ENCODE measurements at regions not wholly inside any gene's neighbourhood (a gene's known extent, or its start where the extent isn't known, plus 50 kb on each side); places are given as distances from the start of the nearest gene placed in this dataset.
"Not testable (repeated sequence)": the region's sequence is repeated elsewhere in the genome, so short reads cannot be mapped to it uniquely, and the experiment has no call there.

GRCh38 chr1:166391279-166392066 lies 224.7 kb upstream of the FAM78B start:
- DNase-seq (ENCODE audit: low spot score): no peak

GRCh38 chr1:166395729-166396128 lies 228.9 kb upstream of the FAM78B start:
- no peak for DNase-seq (ENCODE audit: low spot score)

DNA sequence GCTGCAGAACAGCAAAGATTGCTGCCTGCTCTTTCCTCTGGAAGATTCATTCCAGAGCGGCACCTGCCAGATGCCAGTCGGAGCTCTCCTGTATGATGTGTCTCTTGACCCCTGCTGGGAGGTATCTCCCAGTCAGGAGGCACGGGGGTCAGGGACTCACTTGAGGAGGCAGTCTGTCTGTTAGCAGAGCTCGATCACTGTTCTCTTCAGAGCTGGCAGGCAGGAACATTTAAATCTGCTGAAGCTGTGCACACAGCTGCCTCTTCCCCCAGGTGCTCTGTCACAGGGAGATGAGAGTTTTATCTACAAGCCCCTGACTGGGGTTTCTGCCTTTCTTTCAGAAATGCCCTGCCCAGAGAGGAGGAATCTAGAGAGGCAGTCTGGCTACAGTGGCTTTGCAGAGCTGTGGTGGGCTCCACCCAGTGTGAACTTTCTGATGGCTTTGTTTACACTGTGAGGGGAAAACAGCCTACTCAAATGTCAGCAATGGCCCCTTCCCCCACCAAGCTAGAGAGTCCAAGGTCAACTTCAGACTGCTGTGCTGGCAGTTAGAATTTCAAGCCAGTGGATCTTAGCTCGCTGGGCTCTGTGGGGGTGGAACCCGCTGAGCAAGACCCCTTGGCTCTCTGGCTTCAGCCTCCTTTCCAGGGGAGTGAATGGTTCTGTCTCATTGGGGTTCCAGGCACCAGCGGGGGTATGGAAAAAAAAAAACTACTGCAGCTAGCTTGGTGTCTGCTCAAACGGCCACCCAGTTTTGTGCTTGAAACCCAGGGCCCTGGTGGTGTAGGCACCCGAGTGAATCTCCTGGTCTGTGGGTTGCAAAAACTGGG lies 242.7 kb upstream of the FAM78B start:
- DNase-seq (ENCODE audit: low spot score): not testable (repeated sequence)

DNA sequence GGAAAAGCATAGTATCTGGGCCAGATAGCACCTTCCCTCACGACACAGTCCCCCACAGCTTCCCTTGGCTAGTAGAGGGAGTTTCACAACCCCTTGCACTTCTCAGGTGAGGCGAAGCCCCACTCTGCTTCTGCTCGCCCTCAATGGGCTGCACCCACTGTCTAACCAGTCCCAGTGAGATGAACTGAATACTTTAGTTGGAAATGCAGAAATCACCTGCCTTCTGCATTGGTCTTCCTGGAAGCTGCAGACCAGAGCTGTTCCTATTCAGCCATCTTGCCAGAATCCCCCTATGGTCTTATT lies 243.2 kb upstream of the FAM78B start:
- no peak for DNase-seq (ENCODE audit: low spot score)

DNA sequence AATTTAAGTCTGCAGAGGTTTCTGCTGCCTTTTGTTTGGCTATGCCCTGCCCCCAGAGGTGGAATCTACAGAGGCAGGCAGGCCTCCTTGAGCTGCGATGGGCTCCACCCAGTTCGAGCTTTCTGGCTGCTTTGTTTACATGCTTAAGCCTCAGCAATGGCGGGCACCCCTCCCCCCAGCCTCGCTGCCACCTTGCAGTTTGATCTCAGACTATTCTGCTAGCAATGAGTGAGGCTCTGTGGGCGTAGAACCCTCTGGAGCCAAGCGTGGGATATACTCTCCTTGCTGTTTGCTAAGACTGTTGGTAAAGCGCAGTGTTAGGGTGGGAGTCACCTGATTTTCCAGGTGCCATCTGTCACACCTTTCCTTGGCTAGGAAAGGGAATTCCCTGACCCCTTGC lies 250.0 kb upstream of the FAM78B start:
- not testable (repeated sequence) for DNase-seq (ENCODE audit: low spot score)

GRCh38 chr1:166418344-166418933 lies 251.6 kb upstream of the FAM78B start:
- DNase-seq (ENCODE audit: low spot score): no peak

GRCh38 chr1:166422586-166422985 lies 255.8 kb upstream of the FAM78B start:
- not testable (repeated sequence) for DNase-seq (ENCODE audit: low spot score)

GRCh38 chr1:166432655-166433054 lies 265.9 kb upstream of the FAM78B start:
- no peak for DNase-seq (ENCODE audit: low spot score)

DNA sequence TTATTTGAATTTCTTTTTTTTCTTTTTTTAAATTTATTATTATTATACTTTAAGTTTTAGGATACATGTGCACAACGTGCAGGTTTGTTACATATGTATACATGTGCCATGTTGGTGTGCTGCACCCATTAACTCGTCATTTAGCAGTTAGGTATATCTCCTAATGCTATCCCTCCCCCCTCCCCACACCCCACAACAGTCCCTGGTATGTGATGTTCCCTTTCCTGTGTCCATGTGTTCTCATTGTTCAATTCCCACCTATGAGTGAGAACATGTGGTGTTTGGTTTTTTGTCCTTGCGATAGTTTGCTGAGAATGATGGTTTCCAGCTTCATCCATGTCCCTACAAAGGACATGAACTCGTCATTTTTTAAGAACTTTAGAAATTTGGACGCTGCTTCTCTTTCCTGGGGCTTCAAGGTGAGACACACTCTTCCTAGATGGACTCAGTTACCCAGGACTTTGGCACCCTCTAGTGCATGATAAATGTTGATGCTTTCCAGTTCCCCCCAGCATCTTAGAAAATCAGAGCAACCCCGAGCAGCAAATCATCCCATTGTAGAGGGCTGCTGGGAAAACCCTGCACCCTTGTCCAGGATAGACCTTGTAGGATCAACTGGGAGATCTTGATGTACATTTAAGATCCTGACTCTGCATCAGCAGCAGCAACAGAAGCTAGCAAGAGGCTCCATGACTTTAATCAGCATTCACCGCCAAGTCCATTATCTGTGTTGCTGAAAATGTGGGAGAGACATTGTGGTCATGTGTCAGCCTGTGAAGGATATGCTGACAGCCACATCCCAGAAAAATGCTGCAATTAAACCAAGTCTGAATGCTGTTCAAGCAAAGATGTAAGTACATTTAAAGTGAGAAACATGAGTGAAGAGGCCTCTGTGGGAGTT lies 266.9 kb upstream of the FAM78B start:
- DNase-seq (ENCODE audit: low spot score): not testable (repeated sequence)

DNA sequence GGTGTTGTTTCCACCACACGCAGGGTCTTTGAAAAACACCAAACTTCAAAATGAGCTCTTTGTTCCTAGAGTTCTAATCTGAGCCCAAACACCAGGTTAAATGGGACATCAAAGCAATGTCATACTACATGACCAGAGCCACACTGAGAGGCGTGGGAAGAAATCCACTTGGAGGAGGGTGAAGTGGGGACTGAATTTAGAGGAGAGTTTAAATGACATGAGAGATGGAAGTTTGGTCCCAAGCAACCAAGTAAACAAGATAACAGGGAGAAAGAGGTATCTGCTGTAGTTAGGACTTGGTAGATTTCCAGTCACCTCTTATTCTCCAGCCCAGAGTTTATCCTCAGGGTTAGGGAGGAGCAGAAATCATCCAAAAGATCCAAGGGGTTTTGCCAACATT lies 290.9 kb upstream of the FAM78B start:
- DNase-seq (ENCODE audit: low spot score): no peak

- no peak for DNase-seq (ENCODE audit: low spot score)
Observed at GRCh38 chr1:166464333-166464732, 297.5 kb upstream of the FAM78B start.

GRCh38 chr1:166470014-166470413 lies 303.2 kb upstream of the FAM78B start:
- DNase-seq (ENCODE audit: low spot score): no peak

DNA sequence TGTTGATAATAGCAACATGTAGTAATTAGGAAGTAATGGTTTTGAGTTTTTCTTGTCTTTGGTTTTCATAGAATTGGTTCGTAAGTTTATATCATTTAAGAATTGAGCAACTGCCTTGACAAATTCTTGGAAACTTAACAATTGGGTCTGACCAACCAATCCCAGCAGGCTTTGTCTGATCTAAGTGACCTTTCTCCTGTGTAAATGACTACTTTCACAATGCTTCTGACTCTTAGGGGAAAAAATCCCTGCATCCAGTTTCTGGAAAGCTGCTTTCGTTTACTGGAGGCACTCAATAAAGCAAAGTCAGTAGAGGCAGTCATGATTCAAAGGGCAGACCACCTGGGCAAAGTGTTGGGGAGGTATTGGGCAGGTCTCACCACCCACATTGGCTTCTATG lies 303.6 kb upstream of the FAM78B start:
- DNase-seq (ENCODE audit: low spot score): no peak

DNA sequence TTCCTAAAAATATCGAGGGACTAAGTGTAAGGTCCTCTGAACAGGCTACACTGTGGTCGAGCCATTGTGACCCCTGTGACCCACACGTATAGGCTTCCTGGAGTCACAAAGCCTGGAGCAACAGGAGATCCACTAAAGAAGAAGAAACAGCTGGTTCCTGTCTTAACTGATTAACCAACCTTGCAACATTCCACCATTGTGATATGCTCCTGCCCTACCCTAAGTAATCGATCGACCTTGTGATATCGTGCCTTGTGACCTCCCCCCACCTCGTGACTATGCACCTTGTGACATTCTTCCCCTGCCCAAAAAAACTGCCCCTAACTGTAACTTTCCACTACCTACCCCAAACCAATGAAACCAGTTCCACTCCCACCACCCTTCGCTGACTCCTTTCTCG lies 304.6 kb upstream of the FAM78B start:
- no peak for DNase-seq (ENCODE audit: low spot score)

GRCh38 chr1:166479052-166479631 lies 312.3 kb upstream of the FAM78B start:
- peak; percentile 56 for DNase-seq (ENCODE audit: low spot score)

- DNase-seq (ENCODE audit: low spot score): no peak
Observed at GRCh38 chr1:166484471-166484870, 317.7 kb upstream of the FAM78B start.

GRCh38 chr1:166484871-166485270 lies 318.1 kb upstream of the FAM78B start:
- no peak for DNase-seq (ENCODE audit: low spot score)

DNA sequence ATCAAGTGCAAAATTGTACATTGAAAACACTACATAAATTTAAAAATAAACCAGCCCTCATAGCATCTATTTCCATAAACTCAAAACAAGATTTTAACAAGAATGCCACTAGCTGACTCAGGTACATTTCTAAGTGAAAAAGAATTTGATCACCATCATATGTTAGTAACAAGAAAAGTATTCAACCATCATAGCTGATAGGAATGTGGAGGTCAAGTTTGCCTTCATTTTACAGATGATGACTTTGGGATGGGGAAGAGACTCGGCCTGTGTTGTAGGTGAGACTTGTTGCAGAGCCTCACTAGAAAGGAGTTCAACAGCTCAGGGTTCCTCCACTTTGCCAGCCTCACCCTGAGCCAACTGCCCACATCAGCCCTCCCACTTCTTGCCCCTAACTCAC lies 318.8 kb upstream of the FAM78B start:
- DNase-seq (ENCODE audit: low spot score): no peak

- peak; percentile 11 for DNase-seq (ENCODE audit: low spot score)
Observed at GRCh38 chr1:166488327-166488726, 321.5 kb upstream of the FAM78B start.

DNA sequence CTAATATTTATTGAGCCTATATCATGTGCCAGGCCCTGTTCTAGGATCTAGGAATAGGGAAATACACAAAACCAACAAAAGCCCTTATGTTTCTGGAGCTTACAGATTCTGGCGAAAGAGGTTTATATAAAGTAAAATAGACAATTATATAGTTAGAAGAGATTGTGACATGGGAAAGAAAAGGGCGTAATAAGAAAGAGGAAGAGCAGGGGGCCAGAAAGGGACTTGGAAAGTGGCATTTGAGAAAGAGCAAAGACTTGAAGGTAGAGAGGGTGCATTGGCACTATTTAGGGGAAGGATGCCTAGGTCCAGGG lies 322.5 kb upstream of the FAM78B start:
- DNase-seq (ENCODE audit: low spot score): no peak

DNA sequence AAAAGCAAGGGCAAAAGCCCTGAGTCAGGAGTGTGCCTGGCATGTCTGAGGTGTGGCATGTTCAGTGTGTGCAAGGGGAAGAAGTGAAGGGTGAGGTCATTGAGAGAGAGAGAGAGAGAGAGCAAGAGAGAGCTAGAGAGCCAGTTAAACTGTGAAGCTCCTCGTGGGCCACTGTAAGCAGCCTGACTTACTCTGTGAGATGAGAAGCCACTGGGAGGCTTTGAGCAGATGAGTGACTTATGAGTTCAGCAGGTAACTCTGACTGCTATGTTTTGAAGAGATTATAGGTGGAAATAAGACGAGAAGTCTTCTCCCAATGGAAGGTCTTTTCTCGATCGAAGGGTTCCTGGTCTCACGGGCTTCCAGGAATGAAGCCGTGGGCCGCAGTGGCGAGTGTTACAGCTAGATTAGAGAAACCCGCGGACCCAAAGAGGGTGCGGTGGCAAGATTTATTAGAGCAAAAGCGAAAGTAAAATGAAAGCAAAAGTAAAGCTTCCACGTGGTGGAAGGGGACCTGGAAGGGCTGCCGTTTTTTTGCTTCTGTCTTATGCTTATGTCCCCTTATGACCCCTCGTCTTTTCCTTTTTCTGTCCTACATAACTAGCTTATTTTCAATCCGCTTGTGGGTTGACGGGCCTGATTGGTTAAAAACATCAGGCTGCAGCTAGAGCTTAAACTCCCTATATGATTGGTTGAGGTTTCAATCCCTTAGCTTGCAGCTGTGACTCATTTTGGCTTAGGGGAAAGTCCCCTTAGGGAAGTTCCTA lies 323.1 kb upstream of the FAM78B start:
- peak; percentile 56 for DNase-seq (ENCODE audit: low spot score)
